ENCODE measurements at regions not wholly inside any gene's neighbourhood (a gene's known extent, or its start where the extent isn't known, plus 50 kb on each side); places are given as distances from the start of the nearest gene placed in this dataset.

GRCh38 chr3:150202711-150203110 is 205.4 kb upstream of the TSC22D2 start:
- Histone ChIP-seq H2BK5ac (ENCODE audit: low read length) (no peak overlapping the region), H3K27ac (ENCODE audit: low read depth, low read length) (no peak overlapping the region), H3K36me3 (ENCODE audit: control insufficient read depth, insufficient read depth, low read length) (no peaks in the 10 kb centered on the region), H2BK120ac (ENCODE audit: low read depth, low read length) (no peak overlapping the region), H3K56ac (ENCODE audit: low read length) (no peak overlapping the region), H3K79me1 (ENCODE audit: low read length) (no peaks in the 10 kb centered on the region), H4K5ac (ENCODE audit: low read length) (no peak overlapping the region), H3K4me3 (ENCODE audit: low read length) (no peak overlapping the region), H4K8ac (ENCODE audit: low read depth, low read length) (no peak overlapping the region), H3K27me3 (ENCODE audit: insufficient read depth, low read length, poor library complexity) (no peaks in the 10 kb centered on the region), H2AK5ac (ENCODE audit: low read length) (no peak overlapping the region), H3K9ac (ENCODE audit: low read length) (no peak overlapping the region), H3K4me2 (ENCODE audit: low read length) (no peak overlapping the region), H3K18ac (ENCODE audit: low read length) (no peak overlapping the region), H3K4me1 (ENCODE audit: control insufficient read depth, low read depth, low read length) (no peaks in the 10 kb centered on the region), H3K4ac (ENCODE audit: low read depth, low read length) (no peak overlapping the region), H3K23ac (ENCODE audit: low read length) (no peak overlapping the region), H3K79me2 (ENCODE audit: control insufficient read depth, insufficient read depth, low read length) (no peaks in the 10 kb centered on the region), H2BK15ac (replicated peaks; ENCODE audit: low read depth) (no peak overlapping the region)
- no peak for DNase-seq
- WGBS (ENCODE audit: extremely low coverage, insufficient coverage, low lambda C conversion rate), result no CpG with 5 or more reads among the region's 1 CpG

GRCh38 chr3:150194957-150195356 is 213.1 kb upstream of the TSC22D2 start:
- Histone ChIP-seq H4K8ac (ENCODE audit: low read depth, low read length) (no peak overlapping the region), H2BK120ac (ENCODE audit: low read depth, low read length) (no peak overlapping the region), H3K36me3 (ENCODE audit: control insufficient read depth, insufficient read depth, low read length) (no peaks in the 10 kb centered on the region), H3K79me2 (ENCODE audit: control insufficient read depth, insufficient read depth, low read length) (no peaks in the 10 kb centered on the region), H3K9ac (ENCODE audit: low read length) (no peak overlapping the region), H3K4me1 (ENCODE audit: control insufficient read depth, low read depth, low read length) (peaks cover 4% of the 10 kb centered on the region), H3K79me1 (ENCODE audit: low read length) (no peaks in the 10 kb centered on the region), H3K4me2 (ENCODE audit: low read length) (no peak overlapping the region), H2BK15ac (replicated peaks; ENCODE audit: low read depth) (no peak overlapping the region), H2BK5ac (ENCODE audit: low read length) (no peak overlapping the region), H2AK5ac (ENCODE audit: low read length) (no peak overlapping the region), H4K5ac (ENCODE audit: low read length) (no peak overlapping the region), H3K27ac (ENCODE audit: low read depth, low read length) (no peak overlapping the region), H3K18ac (ENCODE audit: low read length) (no peak overlapping the region), H3K27me3 (ENCODE audit: insufficient read depth, low read length, poor library complexity) (no peaks in the 10 kb centered on the region), H3K4ac (ENCODE audit: low read depth, low read length) (no peak overlapping the region), H3K56ac (ENCODE audit: low read length) (no peak overlapping the region), H3K23ac (ENCODE audit: low read length) (no peak overlapping the region), H3K4me3 (ENCODE audit: low read length) (no peak overlapping the region)
- no peak for DNase-seq

GRCh38 chr3:150194513-150194912 is 213.6 kb upstream of the TSC22D2 start:
- H2BK15ac ChIP-seq (replicated peaks; ENCODE audit: low read depth), result no peak overlapping the region
- H3K36me3 ChIP-seq (ENCODE audit: control insufficient read depth, insufficient read depth, low read length), result no peaks in the 10 kb centered on the region
- H3K4ac ChIP-seq (ENCODE audit: low read depth, low read length), result no peak overlapping the region
- H4K8ac ChIP-seq (ENCODE audit: low read depth, low read length), result no peak overlapping the region
- no peaks in the 10 kb centered on the region for H3K79me1 ChIP-seq (ENCODE audit: low read length)
- H3K18ac ChIP-seq (ENCODE audit: low read length), result no peak overlapping the region
- no peak overlapping the region for H2AK5ac ChIP-seq (ENCODE audit: low read length)
- no peaks in the 10 kb centered on the region for H3K79me2 ChIP-seq (ENCODE audit: control insufficient read depth, insufficient read depth, low read length)
- no peak overlapping the region for H2BK5ac ChIP-seq (ENCODE audit: low read length)
- peaks cover 4% of the 10 kb centered on the region for H3K4me1 ChIP-seq (ENCODE audit: control insufficient read depth, low read depth, low read length)
- H4K5ac ChIP-seq (ENCODE audit: low read length), result no peak overlapping the region
- no peak overlapping the region for H3K4me3 ChIP-seq (ENCODE audit: low read length)
- no peak overlapping the region for H2BK120ac ChIP-seq (ENCODE audit: low read depth, low read length)
- H3K27ac ChIP-seq (ENCODE audit: low read depth, low read length), result no peak overlapping the region
- no peak overlapping the region for H3K4me2 ChIP-seq (ENCODE audit: low read length)
- no peaks in the 10 kb centered on the region for H3K27me3 ChIP-seq (ENCODE audit: insufficient read depth, low read length, poor library complexity)
- WGBS (ENCODE audit: extremely low coverage, insufficient coverage, low lambda C conversion rate), result no CpG with 5 or more reads among the region's 4 CpGs
- peak; percentile 93 for DNase-seq
- H3K56ac ChIP-seq (ENCODE audit: low read length), result no peak overlapping the region
- no peak overlapping the region for H3K9ac ChIP-seq (ENCODE audit: low read length)
- H3K23ac ChIP-seq (ENCODE audit: low read length), result no peak overlapping the region

- H3K4ac ChIP-seq (ENCODE audit: low read depth, low read length), result no peak overlapping the region
- no peak overlapping the region for H3K27ac ChIP-seq (ENCODE audit: low read depth, low read length)
- H3K27me3 ChIP-seq (ENCODE audit: insufficient read depth, low read length, poor library complexity), result no peaks in the 10 kb centered on the region
- no peak overlapping the region for H2AK5ac ChIP-seq (ENCODE audit: low read length)
- no peaks in the 10 kb centered on the region for H3K36me3 ChIP-seq (ENCODE audit: control insufficient read depth, insufficient read depth, low read length)
- peak overlapping the region; percentile 35 for H3K9ac ChIP-seq (ENCODE audit: low read length)
- H2BK120ac ChIP-seq (ENCODE audit: low read depth, low read length), result no peak overlapping the region
- H3K79me1 ChIP-seq (ENCODE audit: low read length), result no peaks in the 10 kb centered on the region
- H3K4me1 ChIP-seq (ENCODE audit: control insufficient read depth, low read depth, low read length), result no peaks in the 10 kb centered on the region
- WGBS (ENCODE audit: extremely low coverage, insufficient coverage, low lambda C conversion rate), result no CpG with 5 or more reads among the region's 8 CpGs
- H3K4me3 ChIP-seq (ENCODE audit: low read length), result no peak overlapping the region
- no peak overlapping the region for H2BK5ac ChIP-seq (ENCODE audit: low read length)
- H4K5ac ChIP-seq (ENCODE audit: low read length), result no peak overlapping the region
- no peak overlapping the region for H3K4me2 ChIP-seq (ENCODE audit: low read length)
- peak overlapping the region; percentile 52 for H3K56ac ChIP-seq (ENCODE audit: low read length)
- no peaks in the 10 kb centered on the region for H3K79me2 ChIP-seq (ENCODE audit: control insufficient read depth, insufficient read depth, low read length)
- no peak for DNase-seq
- no peak overlapping the region for H2BK15ac ChIP-seq (replicated peaks; ENCODE audit: low read depth)
- H4K8ac ChIP-seq (ENCODE audit: low read depth, low read length), result no peak overlapping the region
- no peak overlapping the region for H3K18ac ChIP-seq (ENCODE audit: low read length)
- H3K23ac ChIP-seq (ENCODE audit: low read length), result no peak overlapping the region
Measured at GRCh38 chr3:150184426-150185071, 213.9 kb upstream of the PFN2 start.

GRCh38 chr3:150183678-150184425 is 213.2 kb upstream of the PFN2 start:
- WGBS (ENCODE audit: extremely low coverage, insufficient coverage, low lambda C conversion rate), result no CpG with 5 or more reads among the region's 22 CpGs
- Histone ChIP-seq H3K4me1 (ENCODE audit: control insufficient read depth, low read depth, low read length) (no peaks in the 10 kb centered on the region), H3K79me1 (ENCODE audit: low read length) (no peaks in the 10 kb centered on the region), H4K8ac (ENCODE audit: low read depth, low read length) (no peak overlapping the region), H3K4me2 (ENCODE audit: low read length) (peak overlapping the region; percentile 60), H3K9ac (ENCODE audit: low read length) (peak overlapping the region; percentile 61), H3K4me3 (ENCODE audit: low read length) (no peak overlapping the region), H4K5ac (ENCODE audit: low read length) (no peak overlapping the region), H2AK5ac (ENCODE audit: low read length) (no peak overlapping the region), H3K23ac (ENCODE audit: low read length) (no peak overlapping the region), H3K36me3 (ENCODE audit: control insufficient read depth, insufficient read depth, low read length) (no peaks in the 10 kb centered on the region), H3K4ac (ENCODE audit: low read depth, low read length) (no peak overlapping the region), H3K27me3 (ENCODE audit: insufficient read depth, low read length, poor library complexity) (no peaks in the 10 kb centered on the region), H3K56ac (ENCODE audit: low read length) (peak overlapping the region; percentile 81), H3K79me2 (ENCODE audit: control insufficient read depth, insufficient read depth, low read length) (no peaks in the 10 kb centered on the region), H3K27ac (ENCODE audit: low read depth, low read length) (no peak overlapping the region), H3K18ac (ENCODE audit: low read length) (no peak overlapping the region), H2BK5ac (ENCODE audit: low read length) (peak overlapping the region; percentile 56), H2BK15ac (replicated peaks; ENCODE audit: low read depth) (no peak overlapping the region), H2BK120ac (ENCODE audit: low read depth, low read length) (no peak overlapping the region)
- DNase-seq, result peak; percentile 89

Measured in mesendoderm (in vitro differentiated cells).